ENCODE measurements at regions not wholly inside any gene's neighbourhood (a gene's known extent, or its start where the extent isn't known, plus 50 kb on each side); places are given as distances from the start of the nearest gene placed in this dataset.

GRCh38 chr11:91819195-91819594 lies 405.4 kb upstream of the FAT3 start:
- no peak for TF ChIP-seq EP300 (IDR thresholded peaks at IDR 0.05; ENCODE audit: borderline replicate concordance)
- TF ChIP-seq CEBPB (IDR thresholded peaks at IDR 0.05) = no peak
- no peak for TF ChIP-seq TAF1 (IDR thresholded peaks at IDR 0.05; ENCODE audit: low read depth)
- TF ChIP-seq YY1 (IDR thresholded peaks at IDR 0.05; ENCODE audit: low read depth) = no peak
- TF ChIP-seq MAX (IDR thresholded peaks at IDR 0.05) = no peak
- no peak for TF ChIP-seq TEAD4 (IDR thresholded peaks at IDR 0.05)
- TF ChIP-seq EGR1 (IDR thresholded peaks at IDR 0.05) = no peak
- no peak for TF ChIP-seq ZBTB7A (IDR thresholded peaks at IDR 0.05; ENCODE audit: low read depth)
- TF ChIP-seq REST (IDR thresholded peaks at IDR 0.05; ENCODE audit: low read depth) = no peak
- TF ChIP-seq RAD21 (IDR thresholded peaks at IDR 0.05; ENCODE audit: low read depth) = no peak
- TF ChIP-seq TCF12 (IDR thresholded peaks at IDR 0.05; ENCODE audit: low read depth) = no peak

Data from Ishikawa (cell line).